ENCODE measurements at regions not wholly inside any gene's neighbourhood (a gene's known extent, or its start where the extent isn't known, plus 50 kb on each side); places are given as distances from the start of the nearest gene placed in this dataset.

DNA sequence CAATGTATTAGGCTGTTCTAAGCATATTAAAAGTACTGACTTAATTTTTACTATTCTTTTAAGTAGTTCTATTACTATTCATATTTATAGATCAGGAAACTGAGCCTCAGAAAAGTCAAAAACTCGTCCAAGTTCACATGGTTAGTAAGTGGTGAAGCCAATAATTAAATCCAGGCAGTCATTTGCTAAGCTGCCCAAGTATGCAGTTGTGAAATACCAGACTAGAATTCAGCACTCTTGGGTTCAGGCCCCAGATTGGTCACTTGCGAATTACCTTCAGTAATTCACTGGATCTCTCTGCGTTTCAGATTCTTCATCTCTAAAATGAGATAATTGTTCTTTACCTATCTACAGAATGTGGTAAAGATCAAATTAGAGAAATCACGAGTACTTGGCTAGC is 161.9 kb upstream of the CADPS start:
- H3K27ac ChIP-seq: no peak overlapping the region

DNA sequence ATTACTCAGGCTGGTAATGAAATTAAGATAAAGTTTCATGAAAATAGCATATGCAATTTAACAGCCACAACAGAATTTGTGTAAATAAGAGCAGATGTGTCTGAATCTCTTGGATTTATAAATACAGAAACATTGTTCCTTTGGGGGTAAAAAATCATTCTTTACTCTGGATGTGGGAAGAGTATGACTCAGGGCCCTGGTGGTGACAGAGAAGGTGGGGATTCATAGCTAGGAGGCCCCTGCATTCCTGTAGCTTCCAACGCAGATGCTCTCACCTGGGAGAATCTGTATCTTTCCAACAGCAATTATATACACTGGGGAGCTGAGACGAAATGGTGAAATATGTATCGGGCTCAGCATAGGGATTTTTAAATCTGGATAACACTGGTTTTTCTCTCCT is 167.6 kb upstream of the CADPS start:
- no peak overlapping the region for H3K27ac ChIP-seq

More for the DNA sequence above, 161.9 kb upstream of the CADPS start:
- Histone ChIP-seq H3K36me3 (no peaks in the 10 kb centered on the region), H3K4me1 (replicated peaks) (no peaks in the 10 kb centered on the region), H3K27me3 (replicated peaks) (no peaks in the 10 kb centered on the region), H3K9me3 (replicated peaks) (no peaks in the 10 kb centered on the region), H3K4me3 (no peak overlapping the region)
- no peak for DNase-seq (ENCODE audit: low read depth in 1 of 2, low spot score in 2 of 2)

DNA sequence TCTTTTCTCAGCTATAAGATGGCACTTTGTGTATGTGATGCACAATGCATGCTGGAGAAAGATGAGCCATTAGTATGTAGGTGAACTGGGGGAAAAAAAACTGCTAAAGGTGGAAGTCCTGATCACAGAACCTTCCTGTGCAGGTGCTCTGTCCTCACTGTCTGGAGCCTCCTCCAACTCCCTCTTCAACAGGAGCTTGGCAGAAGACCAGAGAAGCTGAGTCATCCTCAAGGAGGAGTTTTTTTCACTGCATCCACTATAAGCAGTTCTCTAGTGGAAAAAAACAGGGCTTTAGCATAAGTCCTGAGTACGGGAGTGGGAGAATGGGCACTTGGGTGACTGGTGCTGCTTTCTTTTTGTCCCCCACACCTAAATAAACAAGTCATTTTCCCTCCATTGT is 168.4 kb upstream of the CADPS start:
- peak in 1 of 2 experiments; percentile 4 for DNase-seq (ENCODE audit: low read depth in 1 of 2, low spot score in 2 of 2)
- Histone ChIP-seq H3K27me3 (replicated peaks) (no peaks in the 10 kb centered on the region), H3K4me1 (replicated peaks) (no peaks in the 10 kb centered on the region)

More for the DNA sequence above, 167.6 kb upstream of the CADPS start:
- no peaks in the 10 kb centered on the region for H3K9me3 ChIP-seq (replicated peaks)
- H3K4me1 ChIP-seq (replicated peaks): no peaks in the 10 kb centered on the region
- H3K4me3 ChIP-seq: no peak overlapping the region
- no peaks in the 10 kb centered on the region for H3K27me3 ChIP-seq (replicated peaks)
- no peaks in the 10 kb centered on the region for H3K36me3 ChIP-seq
- no peak for DNase-seq (ENCODE audit: low read depth in 1 of 2, low spot score in 2 of 2)

DNA sequence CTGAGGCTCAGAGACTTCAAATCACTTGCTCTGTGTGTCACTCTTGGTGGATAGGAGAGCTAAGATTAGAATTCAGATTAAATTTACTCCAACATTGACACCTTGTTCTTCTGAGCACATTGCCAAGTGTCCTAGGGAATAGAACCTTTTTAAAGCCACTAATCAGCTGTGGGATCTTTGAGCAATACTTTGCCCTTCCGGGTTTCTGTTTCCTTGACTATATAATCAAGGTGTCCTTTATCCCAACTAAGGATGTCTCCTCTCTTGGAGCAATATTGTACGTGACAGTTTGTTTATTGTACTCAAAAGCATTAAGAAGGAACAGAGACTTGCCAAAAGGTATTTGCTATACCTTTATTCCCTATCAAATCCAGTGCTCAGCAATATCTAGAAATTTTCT is 170.9 kb upstream of the CADPS start:
- Histone ChIP-seq H3K27me3 (replicated peaks) (no peaks in the 10 kb centered on the region), H3K36me3 (no peaks in the 10 kb centered on the region), H3K4me3 (no peak overlapping the region), H3K4me1 (replicated peaks) (peaks cover 12% of the 10 kb centered on the region), H3K9me3 (replicated peaks) (no peaks in the 10 kb centered on the region), H3K27ac (no peak overlapping the region)
- no peak for DNase-seq (ENCODE audit: low read depth in 1 of 2, low spot score in 2 of 2)

More for the DNA sequence above, 168.4 kb upstream of the CADPS start:
- Histone ChIP-seq H3K36me3 (no peaks in the 10 kb centered on the region), H3K4me3 (no peak overlapping the region), H3K27ac (no peak overlapping the region), H3K9me3 (replicated peaks) (no peaks in the 10 kb centered on the region)

DNA sequence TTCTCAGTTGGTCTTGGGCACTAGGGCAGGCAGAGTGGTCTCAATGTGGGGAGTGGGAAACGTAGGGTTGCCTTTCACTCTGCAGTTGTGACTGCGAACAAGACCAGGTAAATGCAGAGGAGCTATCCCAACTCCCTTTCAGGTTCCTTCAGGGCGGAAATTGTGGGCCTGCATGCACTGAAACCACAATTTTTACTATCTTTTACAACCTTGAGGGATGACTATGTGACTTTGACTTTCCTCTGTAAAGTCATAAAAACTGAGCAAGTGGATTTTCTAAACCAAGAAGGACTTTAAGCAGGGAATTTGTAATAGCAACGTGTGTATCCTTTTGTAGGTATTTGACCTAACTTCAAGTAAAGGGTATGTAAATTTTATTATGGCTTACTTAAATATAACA is 171.4 kb upstream of the CADPS start:
- H3K27me3 ChIP-seq (replicated peaks): no peaks in the 10 kb centered on the region

DNA sequence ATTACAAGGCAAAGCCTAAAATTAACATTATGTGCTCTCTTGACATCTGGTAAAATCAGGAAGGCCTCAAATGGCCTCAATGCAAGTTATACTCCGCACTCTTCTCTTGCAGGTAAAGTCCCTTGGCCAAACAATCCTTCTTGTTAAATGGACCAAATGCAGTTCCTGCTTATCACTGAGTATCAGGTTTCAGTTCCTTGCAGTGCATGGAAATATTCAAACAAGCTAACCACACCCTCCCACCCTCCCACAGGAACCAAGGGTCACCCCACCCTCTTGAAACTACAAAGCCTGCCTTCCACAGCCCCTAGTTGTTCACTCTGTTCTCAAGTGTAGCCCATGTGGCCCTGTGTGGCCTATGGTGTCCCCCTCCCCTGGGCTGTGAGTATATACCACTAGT is 171.9 kb upstream of the CADPS start:
- no peak for DNase-seq (ENCODE audit: low read depth in 1 of 2, low spot score in 2 of 2)

More for the DNA sequence above, 171.4 kb upstream of the CADPS start:
- no peak for DNase-seq (ENCODE audit: low read depth in 1 of 2, low spot score in 2 of 2)
- H3K4me1 ChIP-seq (replicated peaks): peaks cover 14% of the 10 kb centered on the region
- H3K36me3 ChIP-seq: no peaks in the 10 kb centered on the region
- no peak overlapping the region for H3K4me3 ChIP-seq
- no peak overlapping the region for H3K27ac ChIP-seq
- H3K9me3 ChIP-seq (replicated peaks): no peaks in the 10 kb centered on the region

DNA sequence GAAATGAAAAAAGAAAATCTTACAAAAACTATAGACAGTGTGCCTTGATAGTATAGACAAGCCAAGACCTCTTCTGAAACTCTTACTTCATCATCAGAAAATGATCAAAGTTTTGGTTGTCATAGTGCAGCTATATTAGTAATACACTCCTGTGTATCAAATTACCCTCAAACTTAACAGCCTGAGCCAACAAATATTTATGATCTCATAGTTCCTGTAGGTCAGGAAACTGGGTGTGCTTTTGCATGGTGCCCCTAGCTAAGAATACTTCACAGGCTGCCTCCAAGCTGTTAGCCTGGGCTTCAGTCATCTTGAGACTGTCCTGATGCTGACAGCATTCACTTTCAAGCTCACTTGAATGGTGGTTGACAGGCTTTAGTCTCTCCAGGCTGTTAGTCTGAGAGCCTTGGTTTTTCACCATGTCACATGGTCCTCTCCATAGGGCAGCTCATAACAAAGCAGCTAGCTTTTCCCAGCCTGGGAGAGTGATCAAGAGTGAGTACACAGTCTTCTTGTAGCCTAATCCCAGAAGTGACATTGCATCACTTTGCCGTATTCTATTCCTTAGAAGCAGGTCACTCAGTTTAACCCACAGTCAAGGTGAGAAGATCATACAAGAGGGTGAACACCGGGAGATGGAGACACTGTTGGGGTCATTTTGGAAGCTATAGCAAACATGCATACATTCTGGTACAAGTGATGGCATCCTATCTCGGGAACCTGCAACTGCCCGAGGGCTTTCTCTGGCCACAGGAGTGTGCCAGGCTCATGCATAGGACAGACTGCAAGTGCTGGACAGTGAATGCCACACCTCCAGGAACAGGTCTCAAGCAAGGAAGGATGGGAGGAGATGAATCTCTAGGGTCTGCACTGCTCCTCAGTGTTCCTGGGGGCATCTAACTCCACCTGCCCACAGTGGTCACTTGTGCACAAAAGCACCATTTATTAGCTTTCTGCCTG is 173.4 kb upstream of the CADPS start:
- no peak overlapping the region for H3K27ac ChIP-seq
- H3K36me3 ChIP-seq: no peaks in the 10 kb centered on the region
- peaks cover 22% of the 10 kb centered on the region for H3K4me1 ChIP-seq (replicated peaks)
- no peak overlapping the region for H3K4me3 ChIP-seq
- no peaks in the 10 kb centered on the region for H3K27me3 ChIP-seq (replicated peaks)
- no peaks in the 10 kb centered on the region for H3K9me3 ChIP-seq (replicated peaks)
- no peak for DNase-seq (ENCODE audit: low read depth in 1 of 2, low spot score in 2 of 2)

More for the DNA sequence above, 171.9 kb upstream of the CADPS start:
- H3K4me3 ChIP-seq: no peak overlapping the region
- no peaks in the 10 kb centered on the region for H3K9me3 ChIP-seq (replicated peaks)
- peaks cover 19% of the 10 kb centered on the region for H3K4me1 ChIP-seq (replicated peaks)
- no peaks in the 10 kb centered on the region for H3K36me3 ChIP-seq
- no peak overlapping the region for H3K27ac ChIP-seq
- H3K27me3 ChIP-seq (replicated peaks): no peaks in the 10 kb centered on the region

DNA sequence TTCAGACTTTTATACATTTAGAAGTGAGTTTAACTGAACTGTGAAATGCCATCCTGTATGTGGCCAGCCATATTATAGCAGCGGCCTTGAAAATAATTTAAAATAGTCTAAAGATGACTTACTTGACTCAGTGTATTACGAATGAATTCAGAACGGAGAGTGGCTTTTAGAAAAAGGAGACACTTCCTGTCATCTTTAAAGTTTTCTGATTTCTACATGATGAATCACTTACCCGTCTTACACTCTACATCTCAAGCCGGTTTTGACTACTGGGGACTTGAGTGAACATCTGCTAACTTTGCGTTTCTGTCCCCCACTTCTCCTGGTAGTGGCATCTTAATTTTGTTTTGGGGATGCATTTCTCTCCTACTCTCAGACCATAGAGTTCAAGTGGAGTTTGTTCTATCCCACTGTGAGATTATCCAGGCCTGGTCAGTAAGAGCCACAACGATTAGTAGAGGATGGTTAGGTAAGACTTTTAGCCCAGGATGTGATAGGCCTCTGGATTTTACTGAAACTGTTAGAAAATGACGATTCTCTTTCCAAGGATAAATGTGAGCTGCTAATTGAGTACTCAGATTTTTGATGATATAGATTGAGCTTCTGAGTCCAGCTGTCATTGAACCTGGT is 175.4 kb upstream of the CADPS start:
- Histone ChIP-seq H3K4me1 (replicated peaks) (peaks cover 22% of the 10 kb centered on the region), H3K27me3 (replicated peaks) (no peaks in the 10 kb centered on the region), H3K4me3 (no peak overlapping the region), H3K9me3 (replicated peaks) (no peaks in the 10 kb centered on the region), H3K36me3 (no peaks in the 10 kb centered on the region), H3K27ac (peak overlapping the region; percentile 22; the same call in 1 of the 2 replicates)
- peak in 1 of 2 experiments; percentile 1 for DNase-seq (ENCODE audit: low read depth in 1 of 2, low spot score in 2 of 2)

DNA sequence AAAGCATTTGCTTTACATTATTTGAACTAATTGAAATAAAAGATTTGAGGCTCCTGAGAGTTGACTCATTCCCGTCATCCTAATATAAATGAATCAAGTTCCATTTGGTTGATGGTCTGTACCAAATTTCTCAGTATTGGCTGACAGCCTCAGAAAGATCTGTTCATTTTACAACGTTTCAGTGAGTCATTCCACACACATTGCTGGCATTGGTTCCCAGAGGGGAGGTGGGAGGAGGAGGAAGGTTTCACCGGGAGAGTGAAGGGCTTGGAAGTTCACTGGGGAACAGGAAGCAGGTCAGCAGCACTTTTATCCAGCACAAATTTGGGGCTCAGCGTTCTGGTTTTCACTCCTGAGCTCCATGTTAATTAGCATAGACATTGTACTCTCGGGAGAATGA is 176.7 kb upstream of the CADPS start:
- peaks cover 22% of the 10 kb centered on the region for H3K4me1 ChIP-seq (replicated peaks)
- H3K27ac ChIP-seq: no peak overlapping the region
- DNase-seq (ENCODE audit: low read depth in 1 of 2, low spot score in 2 of 2): peak; percentile 27 to 42

DNA sequence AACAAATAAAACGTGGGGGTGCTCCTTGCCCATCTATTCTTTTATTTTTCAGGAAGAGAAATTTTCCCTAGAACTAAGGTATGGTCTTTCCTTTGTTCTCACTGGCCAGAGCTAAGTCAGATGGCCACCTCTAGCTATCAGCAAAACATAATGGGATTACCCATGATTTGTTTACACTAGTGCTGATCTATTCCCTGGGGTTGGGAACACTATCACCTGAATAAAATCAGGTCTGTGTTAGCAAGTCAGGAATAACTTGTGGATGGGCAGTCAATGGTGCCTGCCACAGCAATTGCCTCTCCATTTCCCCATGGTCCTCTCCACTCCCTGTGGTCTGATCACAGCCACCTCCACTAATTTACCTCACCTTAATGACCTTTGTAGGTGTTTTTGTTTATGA is 181.7 kb upstream of the CADPS start:
- H3K4me3 ChIP-seq: no peak overlapping the region
- no peak for DNase-seq (ENCODE audit: low read depth in 1 of 2, low spot score in 2 of 2)
- H3K4me1 ChIP-seq (replicated peaks): peaks cover 5% of the 10 kb centered on the region; the same call in 1 of the 2 replicates
- H3K36me3 ChIP-seq: no peaks in the 10 kb centered on the region
- no peaks in the 10 kb centered on the region; the same call in 1 of the 2 replicates for H3K27me3 ChIP-seq (replicated peaks)
- no peaks in the 10 kb centered on the region for H3K9me3 ChIP-seq (replicated peaks)
- H3K27ac ChIP-seq: no peak overlapping the region

More for the DNA sequence above, 176.7 kb upstream of the CADPS start:
- no peaks in the 10 kb centered on the region for H3K36me3 ChIP-seq
- no peaks in the 10 kb centered on the region for H3K9me3 ChIP-seq (replicated peaks)
- no peaks in the 10 kb centered on the region for H3K27me3 ChIP-seq (replicated peaks)
- H3K4me3 ChIP-seq: no peak overlapping the region

DNA sequence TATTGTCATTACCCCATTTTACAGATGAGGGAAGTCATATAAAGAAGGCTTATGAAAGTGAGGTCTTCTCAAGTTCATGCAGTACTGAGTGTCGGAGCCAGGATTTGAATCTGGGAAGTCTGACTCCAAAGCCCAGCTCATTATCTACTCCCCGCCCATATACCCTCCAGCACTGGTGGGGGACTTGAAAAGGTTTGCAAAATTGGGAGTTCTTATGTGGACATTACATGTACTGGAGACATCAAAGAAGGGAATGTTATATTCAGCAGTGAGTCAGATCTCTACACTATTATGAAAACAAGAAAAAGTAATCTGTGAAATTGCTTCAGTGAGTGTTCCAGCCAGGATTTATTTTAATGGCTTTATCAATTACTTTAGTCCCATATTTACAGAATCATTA is 185.2 kb upstream of the CADPS start:
- Histone ChIP-seq H3K4me3 (no peak overlapping the region), H3K27me3 (replicated peaks) (no peaks in the 10 kb centered on the region; the same call in 1 of the 2 replicates), H3K27ac (no peak overlapping the region), H3K9me3 (replicated peaks) (no peaks in the 10 kb centered on the region), H3K36me3 (no peaks in the 10 kb centered on the region), H3K4me1 (replicated peaks) (no peaks in the 10 kb centered on the region)
- no peak for DNase-seq (ENCODE audit: low read depth in 1 of 2, low spot score in 2 of 2)

DNA sequence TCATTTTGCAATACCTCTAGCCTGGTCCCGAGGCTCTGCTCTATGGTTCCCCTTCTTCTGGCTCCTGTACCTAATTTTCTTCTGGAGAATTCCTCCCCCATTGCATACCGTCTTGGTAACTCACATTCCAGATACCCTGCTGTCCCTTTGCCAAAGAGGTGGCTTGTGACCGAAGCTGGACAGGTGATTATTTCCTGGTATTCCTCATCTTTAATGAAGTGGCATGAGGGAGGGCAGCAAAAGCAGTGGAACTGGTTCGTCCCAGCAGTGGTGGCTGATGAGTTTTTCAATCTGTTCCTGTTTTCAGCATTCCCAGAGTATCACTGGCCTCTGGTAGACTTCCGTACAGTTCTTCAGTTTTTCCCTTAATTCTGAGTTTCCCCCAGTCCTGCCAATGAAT is 186.2 kb upstream of the CADPS start:
- H3K36me3 ChIP-seq: no peaks in the 10 kb centered on the region
- no peaks in the 10 kb centered on the region; the same call in 1 of the 2 replicates for H3K27me3 ChIP-seq (replicated peaks)
- H3K9me3 ChIP-seq (replicated peaks): no peaks in the 10 kb centered on the region
- DNase-seq (ENCODE audit: low read depth in 1 of 2, low spot score in 2 of 2): no peak
- no peaks in the 10 kb centered on the region for H3K4me1 ChIP-seq (replicated peaks)
- H3K4me3 ChIP-seq: no peak overlapping the region
- no peak overlapping the region for H3K27ac ChIP-seq

DNA sequence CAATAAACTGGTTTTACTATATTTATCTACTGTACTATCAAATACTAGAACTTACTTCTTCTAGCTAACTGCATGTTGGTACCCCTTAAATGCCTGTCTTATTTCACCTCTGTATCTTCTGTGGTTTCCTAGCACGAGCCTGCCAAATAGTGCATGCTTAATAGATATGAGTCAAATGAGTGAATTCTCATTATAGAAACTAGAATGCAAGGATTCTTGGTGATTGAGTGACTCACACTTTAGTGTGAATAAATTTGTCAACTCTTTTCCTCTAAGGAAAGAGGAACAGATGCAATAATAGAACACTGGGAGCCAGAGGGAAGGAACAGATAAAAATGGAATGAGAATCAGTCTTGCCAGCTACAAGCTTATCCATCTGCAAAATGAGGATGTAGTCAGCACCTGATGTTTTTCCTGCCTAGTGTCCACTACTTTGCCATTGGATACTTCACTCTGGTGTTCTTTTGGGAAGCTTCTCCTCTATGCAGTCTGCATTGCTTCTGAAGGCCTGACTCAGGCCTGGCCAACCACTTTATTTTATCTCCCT is 189.1 kb upstream of the CADPS start:
- Histone ChIP-seq H3K27ac (no peak overlapping the region), H3K36me3 (no peaks in the 10 kb centered on the region), H3K9me3 (replicated peaks) (no peaks in the 10 kb centered on the region), H3K27me3 (replicated peaks) (no peaks in the 10 kb centered on the region; the same call in 1 of the 2 replicates), H3K4me1 (replicated peaks) (no peaks in the 10 kb centered on the region), H3K4me3 (no peak overlapping the region)
- no peak for DNase-seq (ENCODE audit: low read depth in 1 of 2, low spot score in 2 of 2)
